ENCODE measurements at regions not wholly inside any gene's neighbourhood (a gene's known extent, or its start where the extent isn't known, plus 50 kb on each side); places are given as distances from the start of the nearest gene placed in this dataset.
"Not testable (repeated sequence)": the region's sequence is repeated elsewhere in the genome, so short reads cannot be mapped to it uniquely, and the experiment has no call there.

- no peaks in the 10 kb centered on the region for H3K9me3 ChIP-seq
- TF ChIP-seq, protein P1, sequence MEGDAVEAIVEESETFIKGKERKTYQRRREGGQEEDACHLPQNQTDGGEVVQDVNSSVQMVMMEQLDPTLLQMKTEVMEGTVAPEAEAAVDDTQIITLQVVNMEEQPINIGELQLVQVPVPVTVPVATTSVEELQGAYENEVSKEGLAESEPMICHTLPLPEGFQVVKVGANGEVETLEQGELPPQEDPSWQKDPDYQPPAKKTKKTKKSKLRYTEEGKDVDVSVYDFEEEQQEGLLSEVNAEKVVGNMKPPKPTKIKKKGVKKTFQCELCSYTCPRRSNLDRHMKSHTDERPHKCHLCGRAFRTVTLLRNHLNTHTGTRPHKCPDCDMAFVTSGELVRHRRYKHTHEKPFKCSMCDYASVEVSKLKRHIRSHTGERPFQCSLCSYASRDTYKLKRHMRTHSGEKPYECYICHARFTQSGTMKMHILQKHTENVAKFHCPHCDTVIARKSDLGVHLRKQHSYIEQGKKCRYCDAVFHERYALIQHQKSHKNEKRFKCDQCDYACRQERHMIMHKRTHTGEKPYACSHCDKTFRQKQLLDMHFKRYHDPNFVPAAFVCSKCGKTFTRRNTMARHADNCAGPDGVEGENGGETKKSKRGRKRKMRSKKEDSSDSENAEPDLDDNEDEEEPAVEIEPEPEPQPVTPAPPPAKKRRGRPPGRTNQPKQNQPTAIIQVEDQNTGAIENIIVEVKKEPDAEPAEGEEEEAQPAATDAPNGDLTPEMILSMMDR (IDR thresholded peaks at IDR 0.05), result no peak
- TF ChIP-seq POLR2A (IDR thresholded peaks at IDR 0.05), result no peak
- TF ChIP-seq EP300 (IDR thresholded peaks at IDR 0.05), result no peak
- H3K4me1 ChIP-seq (ENCODE audit: insufficient read depth), result no peaks in the 10 kb centered on the region
- no peaks in the 10 kb centered on the region for H3K27me3 ChIP-seq
- 33 to 46% (median 37%) methylated on average over 1 of the region's 1 CpG for WGBS, 3 donors
- no peak overlapping the region for H3K4me3 ChIP-seq
- intact Hi-C loops (cut with DNase I), result no loop called here
- no peak for DNase-seq
- H3K36me3 ChIP-seq, result no peaks in the 10 kb centered on the region
- no peak overlapping the region for H3K27ac ChIP-seq
These were observed 302.7 kb upstream of the CCL2 start for GRCh38 chr17:33952425-33952824.

GRCh38 chr17:33954597-33954996 lies 300.5 kb upstream of the CCL2 start:
- H3K4me1 ChIP-seq (ENCODE audit: insufficient read depth), result no peaks in the 10 kb centered on the region
- no peak overlapping the region for H3K4me3 ChIP-seq
- H3K36me3 ChIP-seq, result no peaks in the 10 kb centered on the region
- H3K27ac ChIP-seq, result no peak overlapping the region
- H3K9me3 ChIP-seq, result no peaks in the 10 kb centered on the region
- H3K27me3 ChIP-seq, result no peaks in the 10 kb centered on the region
- DNase-seq, result no peak
- TF ChIP-seq EP300 (IDR thresholded peaks at IDR 0.05) (no peak), POLR2A (IDR thresholded peaks at IDR 0.05) (no peak)
- TF ChIP-seq, protein P1 (IDR thresholded peaks at IDR 0.05), result no peak
- WGBS, 3 donors, result 69 to 72% (median 70%) methylated on average over 3 of the region's 3 CpGs
- intact Hi-C loops (cut with DNase I), result no loop called here

GRCh38 chr17:33955461-33955860 lies 299.6 kb upstream of the CCL2 start:
- WGBS, 3 donors, result 8 to 32% (median 27%) methylated on average over 2 of the region's 2 CpGs
- intact Hi-C loops (cut with DNase I), result no loop called here
- no peak for DNase-seq
- Histone ChIP-seq H3K27me3 (no peaks in the 10 kb centered on the region), H3K4me3 (no peak overlapping the region), H3K36me3 (no peaks in the 10 kb centered on the region), H3K27ac (no peak overlapping the region), H3K9me3 (no peaks in the 10 kb centered on the region), H3K4me1 (ENCODE audit: insufficient read depth) (no peaks in the 10 kb centered on the region)
- TF ChIP-seq, protein P1 (IDR thresholded peaks at IDR 0.05), result no peak
- TF ChIP-seq POLR2A (IDR thresholded peaks at IDR 0.05) (no peak), EP300 (IDR thresholded peaks at IDR 0.05) (no peak)

DNA sequence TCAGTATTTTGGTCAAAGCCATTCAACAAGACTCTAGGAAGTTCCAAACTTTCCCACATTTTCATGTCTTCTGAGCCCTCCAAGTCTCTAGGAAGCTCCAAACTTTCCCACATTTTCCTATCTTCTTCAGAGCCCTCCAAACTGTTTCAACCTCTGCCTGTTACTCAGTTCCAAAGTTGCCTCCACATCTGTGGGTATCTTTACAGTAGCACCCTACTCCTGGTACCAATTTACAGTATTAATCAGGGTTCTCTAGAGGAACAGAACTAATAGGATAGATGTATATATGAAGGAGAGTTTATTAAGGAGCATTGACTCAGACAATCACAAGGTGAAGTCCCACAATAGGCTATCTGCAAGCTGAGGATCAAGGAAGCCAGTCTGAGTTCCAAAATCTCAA lies 296.0 kb upstream of the CCL2 start:
- H3K27me3 ChIP-seq; DNase-seq; intact Hi-C loops (cut with DNase I); H3K27ac ChIP-seq; H3K4me1 ChIP-seq (ENCODE audit: insufficient read depth); H3K9me3 ChIP-seq; H3K36me3 ChIP-seq; H3K4me3 ChIP-seq: not testable (repeated sequence)

- Histone ChIP-seq H3K36me3 (no peaks in the 10 kb centered on the region), H3K9me3 (no peaks in the 10 kb centered on the region), H3K27ac (no peak overlapping the region), H3K4me3 (no peak overlapping the region), H3K4me1 (ENCODE audit: insufficient read depth) (no peaks in the 10 kb centered on the region), H3K27me3 (no peaks in the 10 kb centered on the region)
- intact Hi-C loops (cut with DNase I), result no loop called here
- DNase-seq, result no peak
- WGBS, 3 donors, result 74 to 77% (median 77%) methylated on average over 7 of the region's 7 CpGs
- TF ChIP-seq, protein P1 (IDR thresholded peaks at IDR 0.05), result no peak
- TF ChIP-seq POLR2A (IDR thresholded peaks at IDR 0.05) (no peak), EP300 (IDR thresholded peaks at IDR 0.05) (no peak)
These were observed 292.0 kb upstream of the CCL2 start for GRCh38 chr17:33962857-33963655.
